Activated CD4-positive, alpha-beta T cell treated with anti-CD3 and anti-CD28 coated beads for 36 hours (primary cell): ENCODE measurements at regions not wholly inside any gene's neighbourhood (a gene's known extent, or its start where the extent isn't known, plus 50 kb on each side); places are given as distances from the start of the nearest gene placed in this dataset.

Source experiments
- ATAC-seq: fragments of 200-7000 bp; cut with Tn5 transposase; one replicate; pipeline ENCODE4 v1.10.0; 2021; ENCODE audit warnings: mild to moderate bottlenecking, moderate library complexity
- CTCF ChIA-PET: fragments of 350-600 bp; sonication (Branson Sonifier 250); formaldehyde crosslinking; loops from one replicate; lab custom pipeline; 2021; ENCODE audit warnings: antibody characterized with exemption; lab: Charles Lee
- POLR2A ChIA-PET: fragments of 350-600 bp; sonication (Branson Sonifier 250); formaldehyde crosslinking; loops from one replicate; lab custom pipeline; 2021; ENCODE audit warnings: antibody characterized with exemption, inconsistent platforms; lab: Charles Lee
- DNase-seq: peaks from one replicate; pipeline ENCODE4 v3.0.0-alpha.2; 2020
- H3K27ac Mint-ChIP-seq: one replicate; pipeline ENCODE4 v1.8.0; 2021; ENCODE audit warnings: mixed read lengths
- H3K27me3 Mint-ChIP-seq: one replicate; pipeline ENCODE4 v1.8.0; 2021; ENCODE audit warnings: mixed read lengths
- H3K36me3 Mint-ChIP-seq: one replicate; pipeline ENCODE4 v1.8.0; 2021; ENCODE audit warnings: low read depth, mixed read lengths
- H3K4me1 Mint-ChIP-seq: one replicate; pipeline ENCODE4 v1.8.0; 2021; ENCODE audit warnings: mixed read lengths
- H3K4me3 Mint-ChIP-seq: one replicate; pipeline ENCODE4 v1.8.0; 2021; ENCODE audit warnings: mild to moderate bottlenecking, moderate library complexity, mixed read lengths
- H3K9me3 Mint-ChIP-seq: one replicate; pipeline ENCODE4 v1.8.0; 2021; ENCODE audit warnings: low read depth, mixed read lengths
- intact Hi-C, 2 experiments: fragments of 100-400 bp; cut with DNase I in 1 of 2; cut with micrococcal nuclease in 1 of 2; formaldehyde crosslinking; loops; one replicate each; pipeline versions ENCODE4 v1.14.2 to v1.15.1; 2022 to 2024; cut with DNase I, micrococcal nuclease

DNA sequence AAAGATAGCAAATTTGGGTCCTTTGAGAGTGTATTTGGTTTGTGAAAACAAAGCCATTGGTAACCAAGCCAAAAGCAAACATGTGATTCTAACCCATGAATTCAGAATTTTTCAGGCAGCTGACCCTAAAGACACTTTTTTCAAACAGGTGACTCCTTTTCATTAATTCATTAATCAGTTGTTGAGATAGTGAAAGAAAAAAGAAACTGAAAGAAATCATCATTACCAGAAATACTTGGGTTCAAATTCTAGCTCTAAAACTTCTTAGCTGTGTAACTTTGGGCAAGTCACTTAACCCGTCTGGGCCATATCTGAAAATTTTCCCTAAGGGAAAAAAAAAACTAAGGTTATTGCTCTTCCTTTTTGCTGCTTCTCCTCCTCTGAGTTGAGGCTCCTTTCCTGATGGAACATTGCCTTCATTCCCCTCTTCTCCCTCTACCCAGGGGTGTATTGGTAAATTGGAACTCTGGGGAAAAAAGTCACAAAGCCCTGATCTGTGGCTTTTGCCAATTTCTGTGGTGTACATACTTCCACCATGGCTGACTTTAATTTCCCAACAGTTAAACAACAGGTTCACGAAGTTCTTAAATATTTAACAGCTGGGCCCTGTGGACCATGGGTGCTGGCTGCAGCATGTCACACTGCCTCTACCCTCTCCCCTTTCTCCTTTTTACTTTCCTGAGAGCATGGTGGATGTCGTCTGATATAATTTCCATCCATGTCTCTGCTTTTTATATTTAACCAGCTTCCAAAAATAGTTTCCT, 120.3 kb downstream of the ASB7 start:
- H3K4me1 Mint-ChIP-seq: peaks cover 4% of the 10 kb centered on the region
- H3K4me3 Mint-ChIP-seq: no peak overlapping the region
- ATAC-seq (no peak), DNase-seq (no peak)
- ChIA-PET CTCF (interaction anchor here (1.6 kb wide), 1 partner anchor 150 kb away, joined by 4 read pairs; no protein-coding TSS in a partner anchor), POLR2A (interaction anchor here (2.3 kb wide), 1 partner anchor 20 kb away, joined by 6 read pairs; no protein-coding TSS in a partner anchor)
- no peaks in the 10 kb centered on the region for H3K9me3 Mint-ChIP-seq
- no peak overlapping the region for H3K27ac Mint-ChIP-seq
- intact Hi-C loops: no loop called here
- peaks cover 4% of the 10 kb centered on the region for H3K27me3 Mint-ChIP-seq
- no peaks in the 10 kb centered on the region for H3K36me3 Mint-ChIP-seq

DNA sequence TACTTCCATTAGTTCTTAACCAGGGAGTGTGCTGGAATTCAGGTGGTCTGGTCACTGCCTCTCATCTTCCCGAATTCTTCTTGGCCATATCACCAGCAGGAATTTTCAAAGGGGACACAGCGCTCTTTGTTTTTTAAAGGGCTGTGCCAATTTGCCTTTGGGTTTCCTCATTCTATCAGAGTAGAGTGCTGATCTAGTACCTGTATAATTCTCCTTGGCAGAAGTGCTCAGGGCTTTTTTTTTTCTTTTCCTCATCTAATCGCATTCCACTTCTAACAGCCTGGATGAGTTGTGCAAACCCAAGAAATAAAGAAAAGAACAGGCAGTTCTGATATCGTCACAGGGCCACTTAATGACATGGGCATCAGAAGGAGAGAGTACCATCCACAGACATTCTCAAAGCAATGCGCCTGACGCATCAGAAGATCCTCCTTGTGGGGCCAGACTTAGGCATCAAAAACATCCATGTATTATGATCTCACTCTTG, 121.0 kb downstream of the ASB7 start:
- no peak overlapping the region for H3K4me3 Mint-ChIP-seq
- H3K36me3 Mint-ChIP-seq: no peaks in the 10 kb centered on the region
- no peak overlapping the region for H3K27ac Mint-ChIP-seq
- H3K4me1 Mint-ChIP-seq: peaks cover 4% of the 10 kb centered on the region
- intact Hi-C loops: no loop called here
- ChIA-PET CTCF (no interaction called here), POLR2A (no interaction called here)
- DNase-seq (no peak), ATAC-seq (no peak)
- no peaks in the 10 kb centered on the region for H3K9me3 Mint-ChIP-seq
- peaks cover 7% of the 10 kb centered on the region for H3K27me3 Mint-ChIP-seq

DNA sequence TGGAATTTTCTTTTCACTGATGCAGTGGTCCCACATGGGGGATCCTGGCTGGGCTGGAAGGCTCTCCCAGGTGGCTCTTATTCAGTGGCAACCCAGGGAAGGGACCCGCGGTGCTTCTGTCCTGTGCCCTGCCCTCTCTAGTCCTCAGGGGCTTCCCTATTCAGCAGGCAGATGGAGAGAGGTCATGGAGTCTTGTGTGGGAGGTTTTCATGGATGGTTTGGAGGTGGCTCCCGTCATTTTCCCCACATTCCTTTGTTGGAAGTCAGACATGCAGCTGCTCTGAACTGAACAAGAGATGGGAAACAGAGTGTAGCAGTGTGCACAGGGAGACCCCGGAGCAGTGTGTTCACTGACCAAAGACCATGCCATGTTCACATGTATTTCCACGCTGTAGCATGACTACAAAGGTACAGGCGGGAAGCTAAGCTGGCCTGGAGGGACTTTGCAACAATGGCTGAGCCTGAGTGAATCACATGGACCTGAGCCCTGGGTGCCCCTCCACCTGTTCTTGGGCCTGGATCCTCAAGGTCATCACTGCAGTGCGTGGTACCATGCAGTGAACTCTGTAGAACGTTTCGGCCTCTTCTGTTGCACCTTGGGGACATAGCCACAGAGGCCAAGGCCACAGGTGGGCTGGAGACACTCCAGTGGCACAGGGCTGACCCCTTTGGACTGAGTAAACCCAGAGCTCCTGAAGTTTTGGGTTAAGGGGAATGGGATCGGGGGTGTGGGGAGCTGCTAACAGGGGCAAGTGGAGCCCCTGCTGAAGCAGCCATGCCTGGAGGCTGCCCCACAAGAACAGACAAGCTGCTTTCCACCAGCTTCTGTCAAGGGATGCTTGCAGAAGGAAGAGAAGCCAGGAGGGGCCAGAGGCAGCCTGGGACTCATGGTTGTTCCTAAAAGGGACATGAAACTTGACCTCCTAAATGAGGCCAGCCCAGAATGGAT, 123.0 kb downstream of the ASB7 start:
- DNase-seq (no peak), ATAC-seq (no peak)
- Mint-ChIP-seq H3K4me3 (no peak overlapping the region), H3K4me1 (peaks cover 4% of the 10 kb centered on the region), H3K9me3 (no peaks in the 10 kb centered on the region), H3K27ac (no peak overlapping the region), H3K27me3 (peaks cover 6% of the 10 kb centered on the region), H3K36me3 (no peaks in the 10 kb centered on the region)
- ChIA-PET CTCF (no interaction called here), POLR2A (no interaction called here)
- intact Hi-C loops: no loop called here

DNA sequence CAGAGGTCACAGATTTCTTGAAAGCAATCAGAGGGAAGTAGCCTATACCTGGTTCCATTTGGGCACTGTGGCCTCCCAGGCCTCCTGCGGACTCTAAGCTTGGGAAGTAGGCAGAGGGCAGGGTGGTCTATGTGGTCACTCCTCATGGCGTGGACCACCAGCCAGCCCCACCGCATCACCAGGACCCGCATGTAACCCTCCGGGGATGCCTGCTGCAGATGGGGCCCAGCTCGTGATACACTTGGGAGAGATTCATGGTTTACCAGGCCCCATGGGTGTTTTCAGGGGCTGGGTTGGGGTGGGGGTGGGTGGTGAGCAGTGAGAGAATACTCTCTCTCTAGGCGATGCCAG, 123.7 kb downstream of the ASB7 start:
- H3K27me3 Mint-ChIP-seq: peaks cover 4% of the 10 kb centered on the region
- peaks cover 4% of the 10 kb centered on the region for H3K4me1 Mint-ChIP-seq
- intact Hi-C loops: no loop called here
- ChIA-PET CTCF (no interaction called here), POLR2A (no interaction called here)
- H3K36me3 Mint-ChIP-seq: no peaks in the 10 kb centered on the region
- H3K27ac Mint-ChIP-seq: no peak overlapping the region
- no peak overlapping the region for H3K4me3 Mint-ChIP-seq
- DNase-seq (no peak), ATAC-seq (no peak)
- H3K9me3 Mint-ChIP-seq: no peaks in the 10 kb centered on the region

DNA sequence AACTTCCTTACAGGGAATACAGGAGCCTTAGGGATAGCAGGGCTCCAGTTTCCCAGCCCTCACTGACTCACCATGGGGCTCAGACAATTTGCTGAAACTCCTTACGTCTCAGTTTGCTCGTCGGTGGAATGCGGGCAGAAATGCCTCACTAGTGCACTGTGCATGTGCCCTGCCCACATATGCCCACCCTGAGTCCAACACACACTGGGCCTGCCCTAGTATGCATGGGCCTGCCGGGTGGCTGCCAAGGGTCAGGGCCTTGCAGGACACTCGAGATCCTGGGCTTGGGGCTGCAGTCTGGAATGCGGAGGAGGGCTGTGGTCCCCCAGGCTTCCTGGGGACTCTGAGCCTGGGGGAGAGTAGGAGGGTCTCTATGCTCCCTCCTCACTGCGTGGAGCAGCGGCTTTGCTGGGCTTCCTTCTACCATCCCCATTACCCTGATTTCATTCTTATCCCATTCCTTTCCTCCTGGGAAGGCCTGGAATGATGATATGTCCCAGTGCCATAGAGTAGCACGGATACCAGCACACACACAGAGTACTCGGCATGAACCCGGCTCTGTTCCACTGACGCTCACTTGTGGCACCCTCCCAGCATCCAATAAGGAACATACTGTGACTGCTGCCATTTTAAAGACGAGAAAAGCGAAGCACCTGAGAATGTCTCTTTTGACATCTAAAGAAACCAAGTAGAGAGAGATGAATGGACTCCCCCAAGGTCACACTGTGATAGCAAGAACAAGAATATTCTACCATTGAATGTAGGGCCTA, 124.2 kb downstream of the ASB7 start:
- no peak overlapping the region for H3K4me3 Mint-ChIP-seq
- CTCF ChIA-PET: no interaction called here
- ATAC-seq: no peak
- no peaks in the 10 kb centered on the region for H3K9me3 Mint-ChIP-seq
- H3K4me1 Mint-ChIP-seq: peaks cover 4% of the 10 kb centered on the region
- POLR2A ChIA-PET: no interaction called here
- intact Hi-C loops: no loop called here
- DNase-seq: no peak
- H3K36me3 Mint-ChIP-seq: no peaks in the 10 kb centered on the region
- H3K27me3 Mint-ChIP-seq: peaks cover 4% of the 10 kb centered on the region
- no peak overlapping the region for H3K27ac Mint-ChIP-seq

DNA sequence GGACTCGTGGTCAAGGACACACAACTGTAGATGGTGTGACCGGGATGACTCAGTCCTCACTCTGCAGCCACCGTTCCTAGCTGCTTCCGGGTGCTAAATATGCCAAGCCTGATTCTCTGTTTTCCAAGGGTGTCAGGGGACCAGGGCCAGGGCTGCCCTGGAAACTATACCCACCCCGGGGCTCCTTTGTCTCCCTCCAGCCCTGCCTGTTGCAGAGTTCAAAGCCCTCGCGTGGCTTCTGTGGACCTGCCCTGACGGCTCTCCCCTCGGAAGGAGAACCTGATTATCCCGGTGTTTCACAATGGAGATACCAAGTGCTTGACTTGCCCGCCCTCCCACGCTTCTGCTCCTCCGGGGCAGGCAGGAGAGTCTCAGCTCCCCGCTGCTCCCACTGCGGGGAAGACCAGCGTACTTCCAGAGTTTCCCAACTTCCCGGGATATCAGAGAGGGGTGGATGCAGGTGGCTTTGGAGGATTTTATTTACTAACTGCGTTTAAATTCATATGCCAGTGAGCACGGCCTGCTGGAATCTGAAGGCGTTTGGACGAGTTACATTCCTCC, 125.0 kb downstream of the ASB7 start:
- ATAC-seq (no peak), DNase-seq (no peak)
- H3K36me3 Mint-ChIP-seq: no peaks in the 10 kb centered on the region
- H3K4me3 Mint-ChIP-seq: no peak overlapping the region
- no peak overlapping the region for H3K27ac Mint-ChIP-seq
- peaks cover 4% of the 10 kb centered on the region for H3K27me3 Mint-ChIP-seq
- H3K4me1 Mint-ChIP-seq: no peaks in the 10 kb centered on the region
- ChIA-PET CTCF (no interaction called here), POLR2A (no interaction called here)
- no peaks in the 10 kb centered on the region for H3K9me3 Mint-ChIP-seq
- intact Hi-C loops: no loop called here

DNA sequence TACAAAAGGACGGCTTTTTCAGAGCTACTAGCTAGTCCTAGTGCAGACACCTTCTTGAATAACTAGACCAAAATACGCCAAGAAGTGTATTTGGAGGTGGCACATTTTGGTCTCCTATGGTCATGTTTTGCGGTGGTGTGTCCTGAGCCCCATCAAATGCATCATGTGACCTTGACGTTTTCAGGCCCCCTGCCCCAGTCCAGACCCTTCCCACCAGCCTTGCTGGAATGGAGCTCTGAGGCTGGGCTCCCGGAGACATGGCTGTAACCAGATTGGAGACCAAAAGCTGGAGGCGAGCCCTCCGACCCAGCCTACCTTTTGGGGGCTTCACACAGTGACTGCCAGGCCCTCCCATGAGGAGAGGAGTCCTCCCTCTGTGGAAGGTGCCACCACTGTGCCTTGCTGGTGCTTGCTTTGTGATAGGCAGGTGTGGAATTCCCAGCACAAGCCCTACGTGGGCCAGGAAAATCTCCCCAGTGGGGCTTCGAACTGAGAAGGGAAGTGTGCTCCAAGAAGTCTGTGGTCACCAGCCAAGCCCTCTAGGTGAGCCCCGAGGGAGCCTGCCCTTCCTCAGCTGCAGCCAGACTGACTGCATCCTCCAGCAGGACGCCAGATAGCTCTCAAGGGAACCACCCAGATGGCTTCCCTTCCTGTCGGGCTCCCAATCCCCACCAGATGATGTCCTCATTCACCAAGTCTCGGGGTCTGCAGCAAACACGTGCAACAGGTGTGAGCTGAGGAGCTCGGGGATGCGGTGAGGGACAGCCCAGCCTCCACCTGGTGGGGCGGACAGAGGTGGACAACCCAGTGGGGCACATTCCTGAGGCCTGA, 126.2 kb downstream of the ASB7 start:
- POLR2A ChIA-PET: no interaction called here
- DNase-seq: no peak
- Mint-ChIP-seq H3K27ac (no peak overlapping the region), H3K27me3 (peaks cover 4% of the 10 kb centered on the region), H3K4me1 (no peaks in the 10 kb centered on the region), H3K4me3 (no peak overlapping the region), H3K9me3 (no peaks in the 10 kb centered on the region), H3K36me3 (no peaks in the 10 kb centered on the region)
- ATAC-seq: no peak
- intact Hi-C loops: no loop called here
- CTCF ChIA-PET: interaction anchor here (0.6 kb wide), 1 partner anchor 139 kb away, joined by 3 read pairs; no protein-coding TSS in a partner anchor

DNA sequence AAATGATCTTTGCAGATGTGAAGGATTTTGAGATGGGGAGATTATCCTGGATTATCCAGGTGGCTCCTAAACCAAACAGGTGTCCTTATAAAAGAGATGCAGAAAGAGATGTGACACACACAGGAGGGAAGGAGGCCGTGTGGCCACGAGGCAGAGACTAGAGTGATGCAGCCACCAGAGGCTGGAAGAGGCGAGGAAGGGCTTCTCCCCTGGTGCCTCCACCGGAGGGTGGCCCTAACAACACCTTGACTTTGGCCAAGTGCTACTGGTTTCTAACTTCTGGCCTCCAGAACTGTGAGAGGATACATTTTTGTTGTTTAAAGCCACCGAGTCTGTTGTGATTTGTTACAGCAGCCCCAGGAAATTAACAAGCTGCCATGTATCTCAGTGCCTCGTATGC, 127.1 kb downstream of the ASB7 start:
- Mint-ChIP-seq H3K4me3 (no peak overlapping the region), H3K36me3 (no peaks in the 10 kb centered on the region), H3K27me3 (peaks cover 4% of the 10 kb centered on the region), H3K9me3 (peaks cover 2% of the 10 kb centered on the region), H3K27ac (no peak overlapping the region), H3K4me1 (no peaks in the 10 kb centered on the region)
- ChIA-PET POLR2A (no interaction called here), CTCF (no interaction called here)
- no peak for DNase-seq
- no peak for ATAC-seq
- intact Hi-C loops: no loop called here

DNA sequence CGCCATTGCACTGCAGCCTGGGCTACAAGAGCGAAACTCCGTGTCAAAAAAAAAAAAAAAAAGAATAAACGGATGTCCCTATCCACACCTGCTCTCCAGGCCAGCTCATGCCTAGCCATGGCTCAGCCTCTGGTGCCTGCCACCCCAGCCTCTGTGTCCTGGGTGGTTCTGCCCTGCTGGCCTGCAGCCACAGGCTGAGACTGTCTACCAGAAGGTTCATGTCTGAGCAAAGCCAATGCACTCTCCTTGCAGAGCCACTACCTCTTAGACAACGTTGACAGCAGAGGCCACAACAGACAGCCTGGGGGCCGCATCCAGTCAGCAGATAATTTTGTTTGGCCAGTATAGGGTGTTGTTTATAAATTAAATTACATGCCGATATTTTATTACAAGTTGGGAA, 127.7 kb downstream of the ASB7 start:
- no peaks in the 10 kb centered on the region for H3K4me1 Mint-ChIP-seq
- peaks cover 2% of the 10 kb centered on the region for H3K9me3 Mint-ChIP-seq
- H3K27me3 Mint-ChIP-seq: peaks cover 4% of the 10 kb centered on the region
- ChIA-PET CTCF (no interaction called here), POLR2A (no interaction called here)
- H3K4me3 Mint-ChIP-seq: no peak overlapping the region
- H3K36me3 Mint-ChIP-seq: no peaks in the 10 kb centered on the region
- intact Hi-C loops: no loop called here
- ATAC-seq: no peak
- no peak overlapping the region for H3K27ac Mint-ChIP-seq
- no peak for DNase-seq

DNA sequence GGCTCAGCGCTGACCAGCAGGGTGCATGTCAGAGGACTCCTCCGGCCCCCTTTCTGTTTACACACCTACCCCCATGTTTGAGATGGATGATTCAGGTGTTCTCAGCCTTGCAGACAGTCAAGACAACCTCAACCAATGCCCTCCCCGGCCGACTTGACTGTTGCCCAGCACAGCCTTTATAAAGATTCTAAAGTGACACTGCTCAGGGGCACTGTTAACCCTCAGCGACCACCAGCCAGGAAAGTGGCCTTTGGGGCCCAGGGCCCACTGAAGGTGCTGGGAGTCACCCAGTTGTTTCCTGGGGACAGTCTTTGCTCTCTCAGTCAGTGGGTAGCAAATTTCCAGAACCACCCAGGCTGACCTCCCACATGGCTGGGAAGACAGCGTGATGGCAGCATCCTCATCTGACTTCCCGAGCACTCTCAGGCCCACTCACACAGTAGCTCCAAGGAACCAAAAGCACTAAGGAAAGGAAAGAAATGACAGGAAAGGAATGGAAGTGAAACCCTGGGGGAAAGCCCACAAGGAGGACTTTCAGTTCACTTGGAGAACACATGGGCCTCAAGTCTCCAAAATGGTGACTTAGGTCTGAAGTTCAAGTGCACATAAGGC, 128.4 kb downstream of the ASB7 start:
- no peak overlapping the region for H3K4me3 Mint-ChIP-seq
- no peak for ATAC-seq
- H3K27ac Mint-ChIP-seq: no peak overlapping the region
- ChIA-PET CTCF (interaction anchor here (0.7 kb wide), 1 partner anchor 13 kb away, joined by 3 read pairs; no protein-coding TSS in a partner anchor), POLR2A (no interaction called here)
- intact Hi-C loops: no loop called here
- peaks cover 4% of the 10 kb centered on the region for H3K27me3 Mint-ChIP-seq
- DNase-seq: no peak
- H3K36me3 Mint-ChIP-seq: no peaks in the 10 kb centered on the region
- H3K4me1 Mint-ChIP-seq: no peaks in the 10 kb centered on the region
- peaks cover 2% of the 10 kb centered on the region for H3K9me3 Mint-ChIP-seq
